ENCODE measurements at regions not wholly inside any gene's neighbourhood (a gene's known extent, or its start where the extent isn't known, plus 50 kb on each side); places are given as distances from the start of the nearest gene placed in this dataset.

DNA sequence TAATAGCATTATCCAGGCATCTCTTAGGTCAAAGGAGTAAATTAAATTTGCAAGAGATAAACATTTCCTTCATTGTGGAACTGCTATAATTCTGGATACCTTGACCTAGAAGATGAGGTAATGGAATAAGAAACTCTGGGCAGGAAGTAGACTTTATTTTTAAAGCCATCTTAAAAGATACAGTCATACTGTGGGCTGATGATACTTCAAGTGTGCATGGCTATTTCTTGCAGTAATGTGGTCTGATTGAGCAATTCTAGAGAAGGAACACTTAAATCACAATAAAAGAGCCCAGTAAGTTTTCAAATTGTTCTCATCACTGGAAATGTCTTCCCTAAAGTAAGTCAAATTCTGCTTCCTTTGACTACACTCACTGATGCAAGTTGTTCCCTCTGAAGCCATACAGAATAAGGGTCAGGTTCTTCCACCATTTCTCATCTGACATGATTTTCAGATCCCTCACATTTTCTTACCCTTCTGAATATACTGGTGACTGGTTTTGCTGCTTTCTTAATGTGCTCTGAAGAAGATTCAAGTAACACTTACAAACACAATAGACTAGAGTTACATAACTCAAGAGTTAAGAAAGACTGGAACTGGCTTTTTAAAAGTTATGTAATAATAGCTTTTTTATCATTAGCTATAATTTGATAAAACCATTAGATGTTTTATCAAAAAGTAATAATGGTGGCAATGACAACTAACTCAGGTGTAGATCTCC, 62.6 kb upstream of the TMEM244 start:
- Histone ChIP-seq H3K4me3 (no peak overlapping the region), H3K36me3 (ENCODE audit: insufficient read depth, low read length) (no peaks in the 10 kb centered on the region), H3K9ac (ENCODE audit: insufficient read length) (no peak overlapping the region), H3K27ac (no peak overlapping the region), H3K9me3 (ENCODE audit: low read depth, low read length) (no peaks in the 10 kb centered on the region)
- DNase-seq (ENCODE audit: low read depth, low spot score), result no peak
- TF ChIP-seq POLR2AphosphoS5 (IDR thresholded peaks at IDR 0.05; ENCODE audit: borderline replicate concordance, low read depth, low read length) (no peak), EZH2 (IDR thresholded peaks at IDR 0.05) (no peak), FOXP2 (optimal IDR thresholded peaks at IDR 0.05; ENCODE audit: control extremely low read depth, extremely low read length, insufficient read depth) (no peak)

- no peak overlapping the region for H3K4me3 ChIP-seq
- TF ChIP-seq POLR2AphosphoS5 (IDR thresholded peaks at IDR 0.05; ENCODE audit: borderline replicate concordance, low read depth, low read length) (no peak), FOXP2 (optimal IDR thresholded peaks at IDR 0.05; ENCODE audit: control extremely low read depth, extremely low read length, insufficient read depth) (no peak)
- no peak overlapping the region for H3K27ac ChIP-seq
- no peaks in the 10 kb centered on the region for H3K36me3 ChIP-seq (ENCODE audit: insufficient read depth, low read length)
- no peaks in the 10 kb centered on the region; the same call in 1 of the 2 replicates for H3K9me3 ChIP-seq (ENCODE audit: low read depth, low read length)
- no peak overlapping the region for H3K9ac ChIP-seq (ENCODE audit: insufficient read length)
- DNase-seq (ENCODE audit: low read depth, low spot score), result no peak
Observed at GRCh38 chr6:129921169-129921817, 60.2 kb upstream of the TMEM244 start.

- H3K36me3 ChIP-seq (ENCODE audit: insufficient read depth, low read length), result no peaks in the 10 kb centered on the region
- no peak for DNase-seq (ENCODE audit: low read depth, low spot score)
- no peak overlapping the region for H3K4me3 ChIP-seq
- TF ChIP-seq EZH2 (IDR thresholded peaks at IDR 0.05) (no peak), FOXP2 (optimal IDR thresholded peaks at IDR 0.05; ENCODE audit: control extremely low read depth, extremely low read length, insufficient read depth) (no peak), POLR2AphosphoS5 (IDR thresholded peaks at IDR 0.05; ENCODE audit: borderline replicate concordance, low read depth, low read length) (no peak)
- H3K9me3 ChIP-seq (ENCODE audit: low read depth, low read length), result no peaks in the 10 kb centered on the region; the same call in 1 of the 2 replicates
- no peak overlapping the region for H3K27ac ChIP-seq
- no peak overlapping the region for H3K9ac ChIP-seq (ENCODE audit: insufficient read length)
Observed at GRCh38 chr6:129920103-129920798, 59.1 kb upstream of the TMEM244 start.

DNA sequence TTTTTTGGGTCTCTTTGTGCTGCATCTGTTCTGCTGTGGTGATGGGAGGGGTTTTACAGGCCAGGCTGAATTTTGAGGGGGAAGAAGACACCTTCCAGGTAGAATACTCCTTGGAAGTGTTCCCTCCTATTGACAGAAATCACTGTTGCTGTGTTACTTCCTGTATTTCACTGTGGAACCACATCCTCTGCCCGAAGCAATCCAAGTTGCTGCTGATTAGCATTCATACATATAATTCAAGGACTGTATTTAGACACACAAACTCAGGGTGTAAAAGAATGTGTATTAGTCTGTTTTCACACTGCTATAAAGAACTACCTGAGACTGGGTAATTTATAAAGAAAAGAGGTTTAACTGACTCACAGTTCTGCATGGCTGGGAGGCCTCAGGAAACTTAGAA, 50.6 kb upstream of the TMEM244 start:
- no peaks in the 10 kb centered on the region for H3K36me3 ChIP-seq (ENCODE audit: insufficient read depth, low read length)
- no peak overlapping the region for H3K9ac ChIP-seq (ENCODE audit: insufficient read length)
- H3K27ac ChIP-seq, result no peak overlapping the region
- no peak overlapping the region for H3K4me3 ChIP-seq
- DNase-seq (ENCODE audit: low read depth, low spot score), result no peak
- TF ChIP-seq EZH2 (IDR thresholded peaks at IDR 0.05), result no peak
- no peak for TF ChIP-seq POLR2AphosphoS5 (IDR thresholded peaks at IDR 0.05; ENCODE audit: borderline replicate concordance, low read depth, low read length)
- no peak for TF ChIP-seq FOXP2 (optimal IDR thresholded peaks at IDR 0.05; ENCODE audit: control extremely low read depth, extremely low read length, insufficient read depth)
- no peaks in the 10 kb centered on the region; the same call in 1 of the 2 replicates for H3K9me3 ChIP-seq (ENCODE audit: low read depth, low read length)

All from SK-N-MC (cell line).